HEK293 (cell line): ENCODE measurements at regions not wholly inside any gene's neighbourhood (a gene's known extent, or its start where the extent isn't known, plus 50 kb on each side); places are given as distances from the start of the nearest gene placed in this dataset.
A peak's percentile ranks its signal among the peaks of the same experiment; 100 is the strongest.

Experiments used
- CTCF ChIA-PET: fragments of 350-600 bp; formaldehyde crosslinking; extraction: SDS; loops from one replicate; lab custom pipeline; 2021; ENCODE audit warnings: antibody characterized with exemption; lab: Yijun Ruan, JAX
- POLR2A ChIA-PET: fragments of 300-600 bp; formaldehyde crosslinking; extraction: SDS; loops from one replicate; lab custom pipeline; 2020; ENCODE audit warnings: antibody characterized with exemption, inconsistent platforms; lab: Yijun Ruan, JAX
- H3K27ac ChIP-seq: fragments of 200-500 bp; sonication (Bioruptor generic); 2 replicates; pipeline ENCODE4 v1.5.1; 2014; ENCODE audit warnings: low read depth, low read length, control low read depth, inconsistent platforms; ENCODE audit errors: extremely low read depth
- H3K36me3 ChIP-seq, 2 experiments: fragments of 200-500 bp in 1 of 2; sonication (Bioruptor generic) in 1 of 2; 1 replicate in 1 of 2; 2 replicates in 1 of 2; pipeline ENCODE4 v1.5.1; 2014 to 2017; ENCODE audit warnings: inconsistent platforms in 2 of 2, low read length in 2 of 2; ENCODE audit not compliant: control insufficient read depth in 2 of 2, insufficient read depth in 1 of 2
- H3K4me1 ChIP-seq: fragments of 200-500 bp; sonication (Bioruptor generic); 2 replicates; pipeline ENCODE4 v1.5.1; 2014; ENCODE audit warnings: mild to moderate bottlenecking, low read length, inconsistent platforms; ENCODE audit not compliant: control insufficient read depth, insufficient read depth
- H3K4me3 ChIP-seq: 2 replicates; pipeline ENCODE4 v1.5.1; 2011; ENCODE audit warnings: low read depth, mild to moderate bottlenecking, control low read depth, low read length, moderate library complexity
- H3K9me3 ChIP-seq: fragments of 200-500 bp; sonication (Bioruptor generic); 2 replicates; pipeline ENCODE4 v1.5.1; 2014; ENCODE audit warnings: low read depth, low read length, inconsistent platforms; ENCODE audit not compliant: control insufficient read depth, insufficient read depth
- GLI2 ChIP-seq: fragments of 450-650 bp; formaldehyde crosslinking; IDR thresholded peaks from 2 replicates; pipeline ENCODE4; 2017; ENCODE audit warnings: missing biosample characterization, missing genetic modification characterization, low read depth, borderline replicate concordance
- GLIS2 ChIP-seq: fragments of 450-650 bp; formaldehyde crosslinking; IDR thresholded peaks from 2 replicates; pipeline ENCODE4 v1.5.1; 2016; ENCODE audit warnings: missing biosample characterization, missing genetic modification characterization
- SETDB1 ChIP-seq: IDR thresholded peaks from one replicate; pipeline ENCODE4 v1.6.1; 2017; ENCODE audit warnings: mild to moderate bottlenecking, low read length, moderate library complexity, mixed read lengths; ENCODE audit not compliant: insufficient read length
- SP7 ChIP-seq: fragments of 450-650 bp; formaldehyde crosslinking; IDR thresholded peaks from 2 replicates; pipeline ENCODE4 v1.5.1; 2016; ENCODE audit warnings: missing biosample characterization, missing genetic modification characterization
- TCF7L2 ChIP-seq: IDR thresholded peaks from 2 replicates; pipeline ENCODE4 v1.6.1; 2011; ENCODE audit warnings: low read depth, mild to moderate bottlenecking, inconsistent platforms, low read length, moderate library complexity, borderline replicate concordance
- TRIM28 ChIP-seq: IDR thresholded peaks from 2 replicates; pipeline ENCODE4 v1.6.1; 2011; ENCODE audit warnings: low read length, control low read depth, borderline replicate concordance
- YY2 ChIP-seq: fragments of 450-650 bp; formaldehyde crosslinking; IDR thresholded peaks from 2 replicates; pipeline ENCODE4 v1.5.1; 2016; ENCODE audit warnings: missing biosample characterization, missing genetic modification characterization
- ZBTB48 ChIP-seq: fragments of 450-650 bp; formaldehyde crosslinking; IDR thresholded peaks from 2 replicates; pipeline ENCODE4 v1.5.1; 2016; ENCODE audit warnings: missing biosample characterization, missing genetic modification characterization
- ZNF623 ChIP-seq: fragments of 450-650 bp; formaldehyde crosslinking; IDR thresholded peaks from 2 replicates; pipeline ENCODE4 v1.5.1; 2016; ENCODE audit warnings: missing biosample characterization, missing genetic modification characterization
- ZNF664 ChIP-seq: fragments of 450-650 bp; formaldehyde crosslinking; IDR thresholded peaks from 2 replicates; pipeline ENCODE4 v1.5.1; 2016; ENCODE audit warnings: missing biosample characterization, missing genetic modification characterization
- ZNF792 ChIP-seq: fragments of 450-650 bp; formaldehyde crosslinking; IDR thresholded peaks from 2 replicates; pipeline ENCODE4 v1.5.1; 2016; ENCODE audit warnings: missing biosample characterization, missing genetic modification characterization
- ZNF830 ChIP-seq: fragments of 450-650 bp; IDR thresholded peaks from 2 replicates; pipeline ENCODE4 v1.5.0; 2018; ENCODE audit warnings: missing biosample characterization, missing genetic modification characterization, low read depth, mild to moderate bottlenecking, moderate library complexity
- TF ChIP-seq, protein P1 (sequence below): fragments of 450-650 bp; formaldehyde crosslinking; IDR thresholded peaks from 2 replicates; pipeline ENCODE4 v1.5.1; 2016; ENCODE audit warnings: missing biosample characterization, missing genetic modification characterization, borderline replicate concordance
- TF ChIP-seq, protein P2 (sequence below): fragments of 450-650 bp; formaldehyde crosslinking; IDR thresholded peaks from 2 replicates; pipeline ENCODE4 v1.5.1; 2016; ENCODE audit warnings: missing biosample characterization, missing genetic modification characterization
- TF ChIP-seq, protein P3 (sequence below): fragments of 450-650 bp; formaldehyde crosslinking; IDR thresholded peaks from 2 replicates; pipeline ENCODE4 v1.5.1; 2017; ENCODE audit warnings: missing biosample characterization, mild to moderate bottlenecking, missing genetic modification characterization, moderate library complexity

DNA sequence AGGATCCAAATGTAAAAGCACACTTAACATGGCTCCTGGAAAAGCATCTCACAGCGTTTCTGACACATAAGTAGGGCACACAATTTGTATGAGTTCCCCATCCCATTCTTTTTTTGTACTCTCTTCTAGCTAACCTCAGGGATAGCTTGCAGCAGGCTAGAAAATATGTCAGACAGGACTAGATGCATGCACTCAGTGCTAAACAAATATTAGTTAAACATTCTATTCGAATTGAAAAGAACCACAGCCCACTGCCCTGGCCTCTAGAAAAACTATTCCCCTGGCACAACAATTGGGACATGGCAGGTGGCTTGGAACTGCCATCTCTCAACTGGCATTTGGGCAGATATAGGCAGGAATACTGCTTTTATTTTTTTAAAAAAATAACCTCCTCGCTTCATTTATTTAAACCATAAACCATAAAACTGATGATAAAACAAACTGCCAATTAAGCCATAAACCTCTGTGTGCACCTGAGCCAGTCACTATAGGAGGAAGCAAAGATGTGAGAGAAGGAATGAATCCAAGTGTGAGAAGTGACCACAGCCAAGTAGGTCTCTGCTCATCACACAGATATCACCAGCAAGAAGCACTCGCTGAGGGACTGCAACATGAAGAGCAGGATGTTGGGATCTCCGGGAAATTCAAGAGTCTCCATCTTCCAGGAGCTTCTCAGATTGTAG lies 394.1 kb downstream of the NEBL start (continued):
- TF ChIP-seq, protein P1, sequence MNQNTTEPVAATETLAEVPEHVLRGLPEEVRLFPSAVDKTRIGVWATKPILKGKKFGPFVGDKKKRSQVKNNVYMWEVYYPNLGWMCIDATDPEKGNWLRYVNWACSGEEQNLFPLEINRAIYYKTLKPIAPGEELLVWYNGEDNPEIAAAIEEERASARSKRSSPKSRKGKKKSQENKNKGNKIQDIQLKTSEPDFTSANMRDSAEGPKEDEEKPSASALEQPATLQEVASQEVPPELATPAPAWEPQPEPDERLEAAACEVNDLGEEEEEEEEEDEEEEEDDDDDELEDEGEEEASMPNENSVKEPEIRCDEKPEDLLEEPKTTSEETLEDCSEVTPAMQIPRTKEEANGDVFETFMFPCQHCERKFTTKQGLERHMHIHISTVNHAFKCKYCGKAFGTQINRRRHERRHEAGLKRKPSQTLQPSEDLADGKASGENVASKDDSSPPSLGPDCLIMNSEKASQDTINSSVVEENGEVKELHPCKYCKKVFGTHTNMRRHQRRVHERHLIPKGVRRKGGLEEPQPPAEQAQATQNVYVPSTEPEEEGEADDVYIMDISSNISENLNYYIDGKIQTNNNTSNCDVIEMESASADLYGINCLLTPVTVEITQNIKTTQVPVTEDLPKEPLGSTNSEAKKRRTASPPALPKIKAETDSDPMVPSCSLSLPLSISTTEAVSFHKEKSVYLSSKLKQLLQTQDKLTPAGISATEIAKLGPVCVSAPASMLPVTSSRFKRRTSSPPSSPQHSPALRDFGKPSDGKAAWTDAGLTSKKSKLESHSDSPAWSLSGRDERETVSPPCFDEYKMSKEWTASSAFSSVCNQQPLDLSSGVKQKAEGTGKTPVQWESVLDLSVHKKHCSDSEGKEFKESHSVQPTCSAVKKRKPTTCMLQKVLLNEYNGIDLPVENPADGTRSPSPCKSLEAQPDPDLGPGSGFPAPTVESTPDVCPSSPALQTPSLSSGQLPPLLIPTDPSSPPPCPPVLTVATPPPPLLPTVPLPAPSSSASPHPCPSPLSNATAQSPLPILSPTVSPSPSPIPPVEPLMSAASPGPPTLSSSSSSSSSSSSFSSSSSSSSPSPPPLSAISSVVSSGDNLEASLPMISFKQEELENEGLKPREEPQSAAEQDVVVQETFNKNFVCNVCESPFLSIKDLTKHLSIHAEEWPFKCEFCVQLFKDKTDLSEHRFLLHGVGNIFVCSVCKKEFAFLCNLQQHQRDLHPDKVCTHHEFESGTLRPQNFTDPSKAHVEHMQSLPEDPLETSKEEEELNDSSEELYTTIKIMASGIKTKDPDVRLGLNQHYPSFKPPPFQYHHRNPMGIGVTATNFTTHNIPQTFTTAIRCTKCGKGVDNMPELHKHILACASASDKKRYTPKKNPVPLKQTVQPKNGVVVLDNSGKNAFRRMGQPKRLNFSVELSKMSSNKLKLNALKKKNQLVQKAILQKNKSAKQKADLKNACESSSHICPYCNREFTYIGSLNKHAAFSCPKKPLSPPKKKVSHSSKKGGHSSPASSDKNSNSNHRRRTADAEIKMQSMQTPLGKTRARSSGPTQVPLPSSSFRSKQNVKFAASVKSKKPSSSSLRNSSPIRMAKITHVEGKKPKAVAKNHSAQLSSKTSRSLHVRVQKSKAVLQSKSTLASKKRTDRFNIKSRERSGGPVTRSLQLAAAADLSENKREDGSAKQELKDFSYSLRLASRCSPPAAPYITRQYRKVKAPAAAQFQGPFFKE (tag by site-specific recombination), result no peak

DNA sequence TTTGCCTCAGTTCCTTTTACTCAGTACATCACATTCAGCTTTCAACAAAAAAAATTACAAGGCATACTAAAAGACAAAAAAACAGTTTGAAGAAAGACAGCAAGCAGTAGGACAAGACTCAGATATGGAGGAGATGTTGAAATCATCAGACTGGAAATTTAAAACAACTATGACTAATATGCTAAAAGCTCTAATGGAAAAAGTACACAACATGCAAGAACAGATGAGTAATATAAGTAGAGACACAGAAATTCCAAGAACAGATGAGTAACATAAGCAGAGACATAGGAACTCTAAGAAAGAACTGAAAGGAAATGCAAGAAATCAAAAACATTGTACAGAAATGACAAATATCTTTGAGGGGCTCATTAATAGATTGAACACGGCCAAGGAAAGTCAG lies 402.6 kb downstream of the NEBL start:
- Histone ChIP-seq H3K36me3 (no peaks in the 10 kb centered on the region), H3K9me3 (no peaks in the 10 kb centered on the region)
- ChIA-PET CTCF (no interaction called here), POLR2A (no interaction called here)
- TF ChIP-seq ZNF623 (tag by site-specific recombination), result no peak
- no peak for TF ChIP-seq ZBTB48 (tag by site-specific recombination)
- peak; percentile 99 for TF ChIP-seq SETDB1
- TF ChIP-seq TRIM28, result peak; percentile 54; the same call in 1 of the 2 replicates
- TF ChIP-seq, all 188 proteins: peak for 2
- Histone ChIP-seq H3K4me1 (no peaks in the 10 kb centered on the region; the same call in 1 of the 2 replicates), H3K27ac (no peak overlapping the region), H3K4me3 (no peak overlapping the region)

DNA sequence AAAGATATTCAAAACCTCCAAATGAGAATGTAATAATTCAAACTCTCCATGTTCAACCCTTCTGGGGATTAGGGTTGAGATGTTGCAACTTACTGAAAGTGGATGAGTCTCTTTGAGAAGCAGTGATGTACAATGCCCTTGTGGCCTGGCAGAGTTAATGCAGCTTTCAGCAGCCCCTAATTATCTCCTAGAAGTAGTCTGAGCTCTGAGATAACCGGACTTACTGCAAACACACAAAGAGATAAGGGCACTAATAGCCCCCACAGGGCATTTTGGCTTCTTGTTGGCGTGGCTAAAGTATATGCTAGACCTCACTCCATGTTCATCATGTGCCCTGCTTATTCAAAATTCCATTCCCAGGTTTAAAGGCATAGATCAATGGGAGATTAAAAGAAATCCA lies 404.7 kb downstream of the NEBL start:
- Histone ChIP-seq H3K9me3 (no peaks in the 10 kb centered on the region), H3K36me3 (no peaks in the 10 kb centered on the region), H3K4me1 (no peaks in the 10 kb centered on the region; the same call in 1 of the 2 replicates), H3K4me3 (no peak overlapping the region), H3K27ac (no peak overlapping the region)
- TF ChIP-seq ZNF792, result no peak
- TF ChIP-seq, protein P2, sequence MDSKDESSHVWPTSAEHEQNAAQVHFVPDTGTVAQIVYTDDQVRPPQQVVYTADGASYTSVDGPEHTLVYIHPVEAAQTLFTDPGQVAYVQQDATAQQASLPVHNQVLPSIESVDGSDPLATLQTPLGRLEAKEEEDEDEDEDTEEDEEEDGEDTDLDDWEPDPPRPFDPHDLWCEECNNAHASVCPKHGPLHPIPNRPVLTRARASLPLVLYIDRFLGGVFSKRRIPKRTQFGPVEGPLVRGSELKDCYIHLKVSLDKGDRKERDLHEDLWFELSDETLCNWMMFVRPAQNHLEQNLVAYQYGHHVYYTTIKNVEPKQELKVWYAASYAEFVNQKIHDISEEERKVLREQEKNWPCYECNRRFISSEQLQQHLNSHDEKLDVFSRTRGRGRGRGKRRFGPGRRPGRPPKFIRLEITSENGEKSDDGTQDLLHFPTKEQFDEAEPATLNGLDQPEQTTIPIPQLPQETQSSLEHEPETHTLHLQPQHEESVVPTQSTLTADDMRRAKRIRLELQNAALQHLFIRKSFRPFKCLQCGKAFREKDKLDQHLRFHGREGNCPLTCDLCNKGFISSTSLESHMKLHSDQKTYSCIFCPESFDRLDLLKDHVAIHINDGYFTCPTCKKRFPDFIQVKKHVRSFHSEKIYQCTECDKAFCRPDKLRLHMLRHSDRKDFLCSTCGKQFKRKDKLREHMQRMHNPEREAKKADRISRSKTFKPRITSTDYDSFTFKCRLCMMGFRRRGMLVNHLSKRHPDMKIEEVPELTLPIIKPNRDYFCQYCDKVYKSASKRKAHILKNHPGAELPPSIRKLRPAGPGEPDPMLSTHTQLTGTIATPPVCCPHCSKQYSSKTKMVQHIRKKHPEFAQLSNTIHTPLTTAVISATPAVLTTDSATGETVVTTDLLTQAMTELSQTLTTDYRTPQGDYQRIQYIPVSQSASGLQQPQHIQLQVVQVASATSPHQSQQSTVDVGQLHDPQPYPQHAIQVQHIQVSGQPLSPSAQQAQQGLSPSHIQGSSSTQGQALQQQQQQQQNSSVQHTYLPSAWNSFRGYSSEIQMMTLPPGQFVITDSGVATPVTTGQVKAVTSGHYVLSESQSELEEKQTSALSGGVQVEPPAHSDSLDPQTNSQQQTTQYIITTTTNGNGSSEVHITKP (tag by site-specific recombination), result no peak
- peak; percentile 94 for TF ChIP-seq TRIM28
- TF ChIP-seq SP7 (tag by site-specific recombination), result 0 out of 2 replicates have a peak, but pooled peaks have one; percentile 20
- peak; percentile 95 for TF ChIP-seq TCF7L2
- ChIA-PET POLR2A (no interaction called here), CTCF (interaction anchor here (0.8 kb wide), 1 partner anchor 9 kb away, joined by 3 read pairs; no protein-coding TSS in a partner anchor)

DNA sequence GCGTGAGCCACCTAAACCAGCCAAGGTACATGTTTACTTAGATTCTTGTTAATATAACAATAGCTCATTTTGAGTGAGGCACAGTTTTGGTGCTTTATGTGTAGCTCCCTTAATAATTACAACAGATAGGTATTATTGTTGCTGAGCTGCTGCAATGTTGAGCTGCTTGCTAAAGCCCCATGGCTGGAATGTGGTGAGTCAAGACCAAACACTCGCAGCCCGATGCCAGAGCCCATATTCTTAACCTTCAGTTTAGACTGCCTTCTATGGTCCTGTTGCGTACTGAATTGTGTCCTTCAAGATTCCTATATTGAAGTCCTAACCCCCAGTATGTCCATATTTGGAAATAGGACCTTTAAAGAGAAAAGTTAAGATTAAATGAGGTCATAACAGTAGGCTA lies 407.1 kb downstream of the NEBL start:
- POLR2A ChIA-PET, result no interaction called here
- no peaks in the 10 kb centered on the region; the same call in 1 of the 2 replicates for H3K4me1 ChIP-seq
- TF ChIP-seq SP7 (tag by site-specific recombination) (no peak), ZNF664 (tag by site-specific recombination) (no peak), ZNF830 (tag by site-specific recombination) (no peak), GLI2 (tag by site-specific recombination) (no peak), GLIS2 (tag by site-specific recombination) (no peak), YY2 (no peak)
- TF ChIP-seq, protein P3, sequence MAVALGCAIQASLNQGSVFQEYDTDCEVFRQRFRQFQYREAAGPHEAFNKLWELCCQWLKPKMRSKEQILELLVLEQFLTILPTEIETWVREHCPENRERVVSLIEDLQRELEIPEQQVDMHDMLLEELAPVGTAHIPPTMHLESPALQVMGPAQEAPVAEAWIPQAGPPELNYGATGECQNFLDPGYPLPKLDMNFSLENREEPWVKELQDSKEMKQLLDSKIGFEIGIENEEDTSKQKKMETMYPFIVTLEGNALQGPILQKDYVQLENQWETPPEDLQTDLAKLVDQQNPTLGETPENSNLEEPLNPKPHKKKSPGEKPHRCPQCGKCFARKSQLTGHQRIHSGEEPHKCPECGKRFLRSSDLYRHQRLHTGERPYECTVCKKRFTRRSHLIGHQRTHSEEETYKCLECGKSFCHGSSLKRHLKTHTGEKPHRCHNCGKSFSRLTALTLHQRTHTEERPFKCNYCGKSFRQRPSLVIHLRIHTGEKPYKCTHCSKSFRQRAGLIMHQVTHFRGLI, result no peak
- TF ChIP-seq, all 188 proteins: peak for 0
- Histone ChIP-seq H3K36me3 (no peaks in the 10 kb centered on the region), H3K9me3 (no peaks in the 10 kb centered on the region), H3K27ac (no peak overlapping the region), H3K4me3 (no peak overlapping the region)
- CTCF ChIA-PET, result no interaction called here
